DMS 273 (cell line): ENCODE measurements at regions not wholly inside any gene's neighbourhood (a gene's known extent, or its start where the extent isn't known, plus 50 kb on each side); places are given as distances from the start of the nearest gene placed in this dataset.

Experiments used
- DNase-seq: peaks from one replicate; lab custom pipeline; 2025; ENCODE audit not compliant: unreplicated experiment; lab: John Stamatoyannopoulos, UW

DNA sequence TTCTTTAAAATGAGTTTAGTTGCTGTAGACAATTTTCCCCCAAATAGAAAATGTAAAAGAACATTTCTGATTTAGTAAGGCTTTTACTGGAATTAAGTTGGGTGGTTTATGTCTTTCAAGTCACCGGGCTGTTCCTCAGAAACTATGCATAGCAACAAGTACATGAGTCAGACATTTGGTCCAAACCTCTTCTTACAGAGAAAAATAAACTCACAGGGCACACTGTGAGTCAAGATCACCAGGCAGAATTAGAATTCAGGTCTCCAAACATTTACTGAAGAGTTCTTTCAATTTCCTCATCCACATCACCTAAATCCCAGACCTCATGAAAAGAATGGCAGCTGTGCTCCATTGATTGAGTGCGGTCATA, 476.1 kb upstream of the SOX5 start:
- no peak for DNase-seq

DNA sequence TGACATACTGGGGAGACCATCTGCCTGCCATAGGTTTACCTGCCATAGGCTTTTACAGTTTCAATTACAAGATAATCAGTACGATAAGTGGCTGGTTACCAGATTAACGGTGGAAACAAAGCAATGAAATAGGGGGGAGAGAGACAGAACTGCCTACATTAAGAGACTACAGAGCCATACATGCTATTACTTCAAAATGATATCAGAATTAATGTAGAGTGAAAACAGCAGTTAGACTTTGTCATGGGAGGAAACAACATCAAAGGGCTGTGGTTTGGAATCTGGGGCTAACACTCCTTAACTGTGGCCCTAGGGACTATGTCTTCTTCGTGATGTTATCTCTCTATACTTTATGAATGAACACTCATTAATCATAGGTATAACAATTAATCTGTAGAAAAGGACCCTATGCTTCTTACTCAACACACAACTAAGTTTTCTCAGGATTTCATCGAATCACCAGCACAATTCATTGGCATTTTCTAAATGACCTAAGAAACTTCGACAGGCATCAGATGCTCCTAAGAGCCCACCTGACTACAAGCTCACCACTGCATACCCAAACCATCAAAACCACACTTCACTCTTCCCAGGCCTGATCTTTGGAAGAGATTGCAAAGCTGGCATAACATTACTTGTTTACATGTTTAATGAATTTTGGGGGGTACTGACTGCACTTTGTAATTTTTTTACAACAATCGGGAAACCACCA, 475.6 kb upstream of the SOX5 start:
- DNase-seq = no peak

DNA sequence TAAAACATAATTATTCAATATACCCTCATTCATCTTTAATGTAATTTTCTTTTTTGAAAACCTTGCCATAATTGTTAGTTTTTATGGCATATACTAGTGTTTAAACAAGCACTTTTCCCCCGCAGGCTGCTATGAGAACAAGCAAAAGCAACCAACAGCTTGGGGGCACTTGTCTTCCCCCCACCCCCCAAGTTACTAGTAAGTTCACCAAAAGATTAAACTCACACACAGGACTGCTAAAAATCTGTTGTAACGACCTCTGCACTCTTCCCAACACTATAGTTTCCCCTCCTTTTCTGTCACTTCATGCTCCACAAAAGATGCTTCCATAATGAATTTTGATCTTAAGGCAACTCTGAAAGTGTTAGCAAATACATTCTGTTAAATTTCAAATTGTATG, 474.9 kb upstream of the SOX5 start:
- no peak for DNase-seq

DNA sequence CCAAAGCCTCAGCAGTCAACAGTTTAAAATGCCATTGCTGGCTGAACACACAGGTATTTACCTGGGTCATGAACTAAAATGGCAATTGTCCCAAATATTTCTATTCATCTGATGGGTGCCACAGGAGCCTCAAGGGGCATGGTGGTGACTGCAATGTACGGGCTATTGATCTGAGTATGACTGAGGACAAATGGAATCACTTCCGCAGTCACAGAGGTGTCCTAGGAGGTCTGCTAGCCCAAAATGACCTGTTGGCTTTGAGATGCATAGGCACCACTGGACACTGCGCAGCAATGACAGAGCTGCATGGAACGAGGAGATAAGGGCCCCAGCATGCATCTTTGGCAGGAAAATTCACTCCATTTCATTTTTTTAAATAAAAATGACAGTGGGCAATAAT, 474.1 kb upstream of the SOX5 start:
- DNase-seq = no peak

DNA sequence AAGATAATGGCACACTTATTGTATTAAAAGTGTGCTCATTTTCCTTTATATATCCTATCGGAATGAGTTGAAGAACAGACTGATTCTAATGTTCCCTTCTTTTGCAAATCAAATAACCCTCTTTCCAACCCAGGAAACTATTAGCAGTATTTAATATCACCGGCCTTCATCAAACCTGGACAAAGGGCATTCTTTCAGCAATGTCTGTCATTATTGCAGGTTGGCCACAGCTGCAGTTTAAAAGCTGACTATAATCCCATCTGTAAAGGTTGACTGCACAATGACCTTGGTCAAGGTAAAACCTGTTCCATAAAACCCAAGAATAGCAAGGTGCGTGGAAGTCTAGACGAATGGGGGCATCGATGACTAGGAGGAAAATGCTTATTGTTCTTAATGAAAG, 472.3 kb upstream of the SOX5 start:
- no peak for DNase-seq

DNA sequence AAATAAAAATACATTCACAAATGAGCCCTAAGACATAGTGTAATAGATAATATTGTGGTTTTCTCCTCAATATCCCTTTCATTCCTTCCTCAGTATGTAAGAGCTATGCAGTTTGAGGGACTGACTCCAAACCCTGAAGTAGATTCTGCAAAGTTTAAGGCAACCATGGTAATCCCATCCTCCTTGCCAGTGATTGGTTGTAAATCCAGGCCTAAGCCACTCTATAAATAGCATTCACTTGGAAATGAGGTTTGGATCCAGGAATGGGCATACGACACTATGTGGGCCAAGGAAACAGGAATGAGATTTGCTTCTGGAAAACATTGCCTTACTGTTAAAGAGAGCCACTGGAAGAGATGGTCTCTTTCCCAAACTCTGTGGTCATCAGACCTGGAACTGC, 468.7 kb upstream of the SOX5 start:
- no peak for DNase-seq

DNA sequence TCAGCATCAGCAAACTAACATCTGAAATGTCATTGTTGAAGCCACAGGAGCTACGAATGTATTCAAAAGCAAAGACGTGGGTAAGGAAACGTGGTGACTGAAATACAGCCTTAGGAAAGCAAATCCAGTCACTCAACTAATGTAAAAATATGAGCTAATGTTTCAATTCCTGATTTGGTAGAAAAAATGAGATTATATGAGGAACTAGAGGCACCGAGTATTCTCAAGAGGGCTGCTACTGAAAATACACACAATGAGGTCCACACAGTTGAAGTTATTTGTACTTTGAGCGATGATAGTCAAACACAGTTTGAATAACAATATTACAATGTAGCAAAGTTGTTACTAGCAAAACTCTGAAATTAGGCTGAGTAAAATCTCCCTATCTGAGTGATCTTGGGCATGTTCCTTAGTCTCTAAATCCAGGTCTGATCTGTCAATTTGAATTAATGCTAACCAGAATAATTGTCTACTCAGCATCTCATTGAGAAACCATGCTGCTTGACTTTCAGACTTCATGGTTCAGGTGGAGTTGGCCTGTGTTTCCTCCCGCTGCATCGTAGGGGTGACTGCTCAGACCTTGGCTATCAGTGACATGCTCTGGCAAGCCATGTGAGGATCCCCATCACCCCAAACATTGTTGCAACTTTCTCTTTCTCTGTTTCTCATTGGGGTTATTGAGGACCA, 467.1 kb upstream of the SOX5 start:
- DNase-seq = no peak

DNA sequence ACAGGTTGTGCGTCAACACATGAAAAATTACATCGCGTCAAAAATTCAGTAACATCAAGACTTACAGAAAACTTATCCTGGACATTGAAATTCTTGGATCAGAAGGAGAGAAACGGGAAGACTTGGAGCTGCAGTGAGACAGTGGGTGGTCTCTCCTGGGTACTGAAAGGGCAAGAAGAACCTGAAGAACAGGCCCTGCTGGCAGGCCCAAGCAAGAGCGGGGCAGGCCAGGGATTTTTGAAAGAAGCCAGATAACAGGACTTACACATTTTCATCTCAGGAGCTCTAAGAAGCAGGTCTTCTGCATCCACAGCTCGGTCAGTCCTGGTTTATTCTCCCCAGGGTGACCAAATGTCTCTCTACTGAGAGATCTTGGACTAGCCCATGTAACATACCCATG, 466.5 kb upstream of the SOX5 start:
- DNase-seq = no peak

DNA sequence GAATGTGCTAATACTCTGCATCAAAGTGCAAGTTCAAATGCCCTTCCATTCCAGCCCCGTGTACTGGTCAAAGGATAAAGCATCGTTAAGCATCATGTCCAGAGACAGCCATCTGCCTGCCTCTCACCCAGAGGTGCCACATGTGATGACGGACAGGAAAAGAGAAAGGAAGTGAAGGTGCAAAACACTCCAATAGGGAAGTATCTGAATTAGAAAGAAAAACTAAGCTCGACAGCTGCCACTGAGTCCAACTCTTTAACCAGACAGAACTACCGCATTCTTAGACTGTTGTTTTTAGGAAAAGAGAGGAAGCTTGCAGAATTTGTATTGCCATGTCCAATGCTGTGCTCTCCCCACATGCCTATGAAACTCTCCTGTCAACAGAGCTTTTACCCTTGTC, 465.0 kb upstream of the SOX5 start:
- DNase-seq = no peak

DNA sequence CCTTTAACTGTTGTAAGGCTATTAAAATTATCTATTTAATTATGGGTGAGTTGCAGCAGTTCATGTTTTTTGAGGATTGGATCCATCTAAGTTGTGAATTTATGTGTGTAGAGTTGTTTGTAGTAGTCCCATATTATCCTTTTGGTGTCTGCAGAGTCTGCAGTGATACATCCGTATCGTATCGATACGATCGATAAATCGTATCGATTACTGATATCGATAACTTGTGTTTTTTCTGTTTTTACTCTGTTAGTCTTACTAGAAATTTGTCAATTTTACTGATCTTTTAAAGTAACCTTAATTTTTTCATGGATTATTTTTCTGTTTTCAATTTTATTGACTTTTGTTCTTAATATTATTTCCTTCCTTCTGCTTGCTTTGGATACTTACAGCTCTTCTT, 462.5 kb upstream of the SOX5 start:
- no peak for DNase-seq

DNA sequence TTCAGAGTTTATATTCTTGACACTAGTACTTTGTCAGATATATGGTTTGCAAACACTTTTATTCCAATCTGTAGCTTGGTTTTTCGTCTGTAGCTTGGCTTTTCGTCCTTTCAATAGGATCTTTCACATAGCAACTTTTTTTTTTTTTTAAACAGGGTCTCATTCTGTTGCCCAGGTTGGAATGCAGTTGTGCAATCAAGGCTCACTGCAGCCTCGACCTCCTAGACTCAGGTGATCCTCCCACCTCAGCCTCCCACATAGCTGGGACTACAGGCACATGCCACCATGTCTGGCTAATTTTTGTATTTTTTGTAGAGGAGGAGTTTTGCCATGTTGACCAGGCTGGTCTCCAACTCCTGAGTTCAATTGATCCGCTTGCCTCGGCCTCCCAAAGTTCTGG, 460.4 kb upstream of the SOX5 start:
- DNase-seq = no peak

DNA sequence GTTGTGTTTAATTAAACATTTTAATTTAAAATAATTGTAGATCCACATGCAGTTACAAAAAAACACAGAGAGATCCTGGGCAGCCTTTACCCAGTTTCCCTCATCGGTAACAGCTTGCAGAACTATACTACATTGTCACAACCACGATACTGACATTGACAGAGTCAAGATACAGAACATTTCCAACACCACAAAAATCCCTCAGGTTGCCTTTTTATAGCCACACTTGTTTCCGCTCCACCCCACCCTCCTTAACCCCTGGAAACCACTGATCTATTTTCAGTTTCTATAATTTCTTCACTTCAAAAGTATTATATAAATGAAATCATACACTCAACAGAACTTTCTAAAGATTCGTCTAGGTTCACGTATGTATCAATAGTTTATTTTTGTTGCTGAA, 458.8 kb upstream of the SOX5 start:
- no peak for DNase-seq

DNA sequence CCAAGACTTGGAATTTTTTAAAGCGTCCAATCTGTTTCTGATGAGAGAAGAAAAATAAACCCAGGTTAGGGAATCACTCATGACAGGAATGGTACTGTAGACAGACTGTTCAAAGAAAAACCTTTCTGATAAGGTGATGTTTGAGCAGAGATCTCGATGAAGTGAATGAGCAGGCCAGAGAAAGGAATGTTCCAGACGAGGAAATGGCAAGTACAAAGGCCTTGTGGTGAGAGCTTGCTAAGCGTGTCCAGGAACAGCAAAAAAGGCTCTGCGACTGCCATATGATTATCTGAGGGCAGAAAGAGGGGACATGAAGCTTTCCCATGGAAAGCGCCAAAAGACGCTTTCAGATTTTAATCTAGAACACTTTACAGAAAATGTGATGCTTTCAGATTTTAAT, 458.4 kb upstream of the SOX5 start:
- no peak for DNase-seq

DNA sequence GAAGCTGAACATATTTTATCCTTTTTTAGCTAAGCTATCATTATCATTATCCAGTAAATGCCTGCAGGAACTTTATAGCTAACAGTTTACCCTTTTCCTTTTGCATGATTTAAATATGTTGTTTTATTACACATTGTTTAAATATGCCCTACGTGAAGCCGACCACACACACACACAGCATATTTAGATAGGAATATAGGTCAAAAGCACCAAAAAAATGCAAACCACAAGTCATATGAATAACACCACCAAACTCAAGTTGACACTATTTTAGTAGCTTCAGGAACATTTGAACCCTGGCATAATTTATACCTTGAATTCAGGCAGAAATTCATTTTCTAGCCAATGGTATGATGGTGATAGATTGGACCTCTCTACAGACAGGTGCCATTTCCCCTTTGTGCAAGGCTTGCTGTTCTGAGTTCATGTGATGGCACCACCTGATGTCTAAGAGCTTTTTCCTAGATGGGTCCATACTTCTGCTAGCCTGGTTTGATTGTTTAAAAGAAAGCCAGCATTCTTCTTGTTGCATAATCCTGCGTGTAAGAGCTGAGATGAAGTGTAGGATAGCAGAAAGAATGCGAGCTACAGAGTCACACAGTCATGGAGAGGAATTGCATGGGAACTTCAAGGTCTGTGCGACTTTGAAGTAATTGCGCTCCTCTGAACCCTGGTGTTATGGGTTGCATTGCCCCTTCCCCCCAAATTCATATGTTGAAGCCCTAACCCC, 454.8 kb upstream of the SOX5 start:
- no peak for DNase-seq

DNA sequence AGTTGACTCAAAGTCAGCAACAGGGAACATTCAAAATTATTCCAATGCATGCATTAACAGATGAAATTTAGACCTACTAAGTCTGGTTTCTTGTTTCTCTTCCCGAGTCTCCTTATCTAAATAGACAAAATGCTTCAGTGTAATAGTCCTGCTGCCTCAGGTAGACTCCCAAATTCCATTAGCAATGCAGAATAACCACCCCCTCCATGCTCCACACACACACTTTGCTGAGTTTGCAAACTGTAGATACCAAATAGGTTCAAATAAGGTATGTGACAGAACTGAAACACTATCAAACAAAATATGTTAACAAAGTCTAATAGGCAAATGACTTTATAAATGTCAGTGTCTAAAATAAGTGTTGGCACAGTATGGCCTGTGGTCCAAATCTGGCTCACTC, 451.1 kb upstream of the SOX5 start:
- DNase-seq = no peak

DNA sequence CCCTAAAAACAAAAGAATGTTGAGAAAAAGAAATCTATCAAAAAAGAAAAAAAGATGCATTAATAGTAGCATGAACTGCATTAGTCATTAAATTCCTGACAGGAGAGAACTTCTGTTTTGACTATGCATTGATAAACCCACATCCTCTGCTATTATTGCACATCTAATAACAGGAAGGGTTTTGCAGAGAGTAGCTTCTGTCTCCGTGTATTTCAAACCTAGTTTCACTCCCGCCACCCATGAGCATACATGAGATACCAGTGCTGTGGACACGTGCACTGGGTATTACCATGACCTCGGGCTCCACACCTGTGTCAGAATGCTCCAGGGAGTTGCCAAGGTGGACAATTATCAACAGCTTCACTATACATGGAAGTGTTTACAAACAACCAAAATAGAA, 449.1 kb upstream of the SOX5 start:
- no peak for DNase-seq

DNA sequence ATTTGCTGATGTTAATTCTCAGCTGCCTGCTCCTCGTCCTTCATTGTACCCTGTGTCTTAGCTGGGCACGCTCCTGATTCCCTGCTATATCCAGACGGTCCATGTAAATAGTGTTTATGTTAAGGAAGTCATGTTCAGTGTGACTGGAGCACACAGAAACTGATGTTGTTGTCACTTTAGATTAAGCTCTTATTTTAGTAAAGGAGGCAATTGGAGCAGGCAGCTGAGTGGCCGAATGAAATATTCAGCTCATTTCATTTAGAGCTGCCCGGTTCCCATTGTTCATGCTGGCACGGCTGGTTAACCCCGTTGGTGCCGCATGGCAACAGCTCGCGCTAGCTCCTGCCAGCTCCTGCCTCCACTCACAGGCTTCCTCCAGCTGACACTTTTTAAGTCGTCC, 446.8 kb upstream of the SOX5 start:
- no peak for DNase-seq

DNA sequence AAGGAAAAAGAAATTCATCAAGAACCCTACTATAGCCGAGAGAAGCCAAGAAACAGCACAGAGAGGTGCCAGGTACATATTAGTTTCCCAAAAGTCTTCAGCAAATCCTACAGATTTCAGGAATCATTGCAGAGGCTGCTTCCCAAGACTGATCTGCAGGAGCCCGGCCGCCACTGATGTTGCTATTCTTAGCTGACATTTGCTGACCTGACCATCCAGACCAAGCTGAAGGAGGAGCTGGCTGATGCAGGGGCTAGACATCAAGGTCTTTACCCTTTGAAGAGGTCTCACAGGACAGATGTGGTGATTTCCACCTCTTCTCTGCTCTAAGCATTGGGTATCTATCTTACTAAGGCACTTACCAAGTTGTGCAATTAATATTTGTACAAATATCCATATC, 444.8 kb upstream of the SOX5 start:
- DNase-seq = no peak

DNA sequence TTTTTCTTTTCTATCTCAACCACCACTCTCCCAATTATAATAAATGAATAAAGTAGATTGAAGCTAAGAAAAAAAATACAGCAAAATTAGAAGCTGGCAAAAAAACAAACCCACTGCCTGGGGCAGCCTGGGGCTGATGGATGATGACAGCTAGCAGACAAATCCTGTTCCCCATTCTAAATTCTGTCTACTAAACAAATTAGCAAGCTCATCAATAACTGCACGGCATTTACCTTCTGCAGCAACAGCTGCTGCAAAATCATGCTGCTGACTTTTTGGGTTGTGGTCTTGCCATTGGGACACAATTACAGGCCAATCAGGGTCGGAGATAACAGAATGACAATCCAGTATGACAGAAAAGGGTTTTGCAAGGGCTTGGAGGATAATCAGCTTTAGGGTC, 443.6 kb upstream of the SOX5 start:
- no peak for DNase-seq

DNA sequence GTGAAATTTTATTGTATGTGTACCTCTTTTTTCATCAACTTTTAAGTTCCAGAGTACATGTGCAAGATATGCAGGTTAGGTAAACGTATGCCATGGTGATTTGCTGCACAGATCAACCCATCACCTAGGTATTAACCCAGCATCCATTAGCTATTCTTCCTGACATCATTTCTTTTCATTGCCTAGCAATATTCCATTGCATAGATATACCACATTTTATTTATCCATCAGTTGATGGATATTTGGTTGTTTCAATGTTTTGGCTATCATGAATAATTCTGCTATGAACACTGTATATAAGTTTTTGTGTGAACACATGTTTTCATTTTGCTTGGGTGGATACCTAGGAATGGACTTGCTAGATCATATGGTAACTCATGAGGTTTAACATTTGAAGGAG, 439.9 kb upstream of the SOX5 start:
- DNase-seq = no peak

DNA sequence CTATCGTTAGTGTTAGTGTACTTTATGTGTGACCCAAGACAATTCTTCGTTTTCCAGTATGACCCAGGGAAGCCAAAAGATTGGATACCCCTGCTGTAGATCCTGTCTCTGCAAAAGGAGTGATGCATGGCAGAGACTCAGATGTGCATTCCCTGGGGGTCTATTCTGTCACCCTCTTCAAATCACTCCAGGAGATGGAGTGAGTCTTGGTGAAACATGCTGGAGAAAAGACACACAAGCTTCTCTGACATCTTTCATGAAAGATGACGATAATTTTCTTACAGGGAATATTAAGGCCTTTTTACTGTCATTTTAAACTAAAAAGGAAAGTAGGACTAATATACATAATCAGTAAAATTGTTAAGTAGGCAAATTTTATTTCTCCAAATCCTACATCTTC, 437.9 kb upstream of the SOX5 start:
- no peak for DNase-seq

DNA sequence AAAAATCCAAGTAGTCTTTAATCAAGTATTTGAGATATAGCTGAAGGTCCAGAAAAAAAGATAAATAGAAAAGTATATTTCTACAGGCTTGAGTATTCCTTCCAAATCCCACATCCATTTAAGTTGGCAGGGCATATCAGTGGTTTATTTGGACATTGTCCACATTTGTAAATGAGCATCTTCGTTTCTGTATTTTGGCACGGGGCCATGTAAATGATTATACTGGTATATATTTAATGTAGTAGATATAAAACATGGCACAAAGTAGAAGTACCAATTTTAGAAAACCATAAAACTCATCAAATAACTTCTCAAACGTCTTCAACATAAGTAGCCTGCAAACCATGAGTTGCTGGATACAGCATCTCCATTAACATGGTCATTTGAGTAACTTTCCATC, 437.4 kb upstream of the SOX5 start:
- no peak for DNase-seq

DNA sequence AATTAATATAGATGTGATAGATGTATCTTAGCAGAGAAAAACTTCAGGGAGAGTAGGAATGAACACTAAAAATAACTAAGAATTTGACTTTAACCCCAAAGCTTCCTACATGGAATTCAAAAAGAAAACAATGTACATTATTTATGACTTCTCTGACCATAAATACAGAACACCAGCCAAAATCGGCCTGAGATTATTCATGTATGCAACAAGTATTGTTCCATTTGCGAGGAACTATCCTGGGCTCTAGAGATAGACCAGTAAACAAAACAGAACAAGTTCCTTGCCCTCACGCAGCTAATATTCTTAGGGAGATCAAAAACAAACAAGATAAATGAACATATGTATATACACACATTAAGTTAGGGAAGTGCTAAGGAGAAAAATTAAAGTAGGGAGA, 432.3 kb upstream of the SOX5 start:
- DNase-seq = no peak
